SK-N-SH treated with all-trans-retinoic acid at 6 μM for 48 hours (cell line): ENCODE measurements at regions not wholly inside any gene's neighbourhood (a gene's known extent, or its start where the extent isn't known, plus 50 kb on each side); places are given as distances from the start of the nearest gene placed in this dataset.

ENCODE experiments used
- ARNTL ChIP-seq: fragments of 450-650 bp; formaldehyde crosslinking; IDR thresholded peaks from 2 replicates; pipeline ENCODE4 v1.5.0; 2020; ENCODE audit warnings: low read depth, mild to moderate bottlenecking, moderate library complexity, borderline replicate concordance
- BACH2 ChIP-seq: fragments of 250-450 bp; sonication (Bioruptor Pico); IDR thresholded peaks from 2 replicates; pipeline ENCODE4 v1.9.0; 2021; ENCODE audit warnings: mild to moderate bottlenecking, borderline replicate concordance
- ESRRG ChIP-seq: fragments of 250-450 bp; sonication (Bioruptor Pico); IDR thresholded peaks from 2 replicates; pipeline ENCODE4 v1.6.1; 2021; ENCODE audit warnings: mild to moderate bottlenecking
- GLIS3 ChIP-seq: fragments of 250-450 bp; sonication (Bioruptor Pico); IDR thresholded peaks from 2 replicates; pipeline ENCODE4 v1.5.0; 2020; ENCODE audit warnings: mild to moderate bottlenecking, moderate library complexity
- PATZ1 ChIP-seq: fragments of 250-450 bp; sonication (Bioruptor Pico); IDR thresholded peaks from 2 replicates; pipeline ENCODE4 v1.8.0; 2020; ENCODE audit warnings: mild to moderate bottlenecking, moderate library complexity, borderline replicate concordance
- POU6F1 ChIP-seq: fragments of 250-450 bp; sonication (Bioruptor Pico); IDR thresholded peaks from 2 replicates; pipeline ENCODE4 v1.8.0; 2021; ENCODE audit warnings: low read depth, mild to moderate bottlenecking, moderate library complexity, borderline replicate concordance
- SNAI2 ChIP-seq: fragments of 250-450 bp; sonication (Bioruptor Pico); IDR thresholded peaks from 2 replicates; pipeline ENCODE4 v1.5.0; 2020; ENCODE audit warnings: mild to moderate bottlenecking, moderate library complexity
- TOX ChIP-seq: fragments of 250-450 bp; sonication (Bioruptor Pico); IDR thresholded peaks from 2 replicates; pipeline ENCODE4 v1.8.0; 2021; ENCODE audit warnings: mild to moderate bottlenecking, moderate library complexity, borderline replicate concordance
- ZFP3 ChIP-seq: fragments of 250-450 bp; sonication (Bioruptor Pico); IDR thresholded peaks from 2 replicates; pipeline ENCODE4 v1.5.0; 2020; ENCODE audit warnings: mild to moderate bottlenecking, moderate library complexity
- ZFP30 ChIP-seq: fragments of 450-650 bp; formaldehyde crosslinking; IDR thresholded peaks from 2 replicates; pipeline ENCODE4 v1.5.0; 2022; ENCODE audit warnings: mild to moderate bottlenecking, moderate library complexity
- ZNF70 ChIP-seq: fragments of 450-650 bp; formaldehyde crosslinking; IDR thresholded peaks from 2 replicates; pipeline ENCODE4 v1.5.0; 2020; ENCODE audit warnings: mild to moderate bottlenecking, moderate library complexity

- TF ChIP-seq PATZ1 (CRISPR knock-in tag) (no peak), ZFP30 (CRISPR knock-in tag) (no peak), BACH2 (CRISPR knock-in tag) (no peak), ZNF70 (CRISPR knock-in tag) (no peak), ARNTL (CRISPR knock-in tag) (no peak), POU6F1 (CRISPR knock-in tag) (no peak), ZFP3 (CRISPR knock-in tag) (no peak), ESRRG (CRISPR knock-in tag) (no peak), TOX (no peak), SNAI2 (CRISPR knock-in tag) (no peak), GLIS3 (CRISPR knock-in tag) (no peak)
Observed at GRCh38 chr18:61955644-61956043, 62.8 kb upstream of the RNF152 start.
